ENCODE measurements at regions not wholly inside any gene's neighbourhood (a gene's known extent, or its start where the extent isn't known, plus 50 kb on each side); places are given as distances from the start of the nearest gene placed in this dataset.
"Not testable (repeated sequence)": the region's sequence is repeated elsewhere in the genome, so short reads cannot be mapped to it uniquely, and the experiment has no call there.

GRCh38 chr1:146710838-146711521 is 227.1 kb upstream of the NBPF12 start:
- not testable (repeated sequence) for DNase-seq

- not testable (repeated sequence) for DNase-seq
These were observed 228.8 kb upstream of the NBPF12 start for GRCh38 chr1:146709302-146709701.

- DNase-seq: not testable (repeated sequence)
These were observed 233.9 kb upstream of the NBPF12 start for GRCh38 chr1:146704162-146704724.

DNA sequence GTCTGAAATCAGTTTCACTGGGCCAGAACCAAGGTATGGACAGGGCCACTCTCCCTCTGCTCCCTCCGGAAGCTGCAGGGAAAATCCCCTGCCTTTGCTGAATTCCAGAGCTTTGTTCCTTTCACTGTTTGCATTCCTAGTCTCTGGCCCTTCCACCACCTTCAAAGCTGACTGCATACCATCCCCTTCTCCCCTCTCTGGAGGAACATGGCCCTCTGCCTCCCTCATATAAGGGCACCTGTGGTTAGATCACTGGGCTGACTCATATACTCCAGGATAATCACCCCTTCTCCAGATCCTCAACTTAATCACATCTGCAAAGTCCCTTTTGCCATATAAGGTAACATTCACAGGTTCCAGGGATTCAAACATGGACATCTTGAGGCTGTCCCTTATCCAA is 236.8 kb upstream of the NBPF12 start:
- DNase-seq: not testable (repeated sequence)

DNA sequence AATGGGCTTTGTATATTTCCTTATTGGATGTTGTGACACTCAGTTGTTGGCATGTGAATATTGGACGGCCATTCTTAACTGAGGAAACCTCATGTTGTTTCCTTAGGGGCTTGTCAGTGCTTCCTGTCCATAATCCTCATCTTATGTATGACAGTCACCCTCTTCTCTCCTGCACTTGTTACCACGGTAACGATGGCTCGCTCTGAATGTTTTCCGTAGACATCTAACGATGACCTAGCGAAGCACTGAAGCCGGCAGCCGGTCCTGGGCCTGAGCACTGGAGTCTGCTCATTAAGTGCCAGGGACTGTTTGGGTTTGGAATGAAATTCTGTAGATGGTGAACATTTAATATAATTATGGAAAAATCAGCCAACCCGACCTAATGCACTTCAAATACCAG is 242.7 kb upstream of the NBPF12 start:
- DNase-seq: not testable (repeated sequence)

DNA sequence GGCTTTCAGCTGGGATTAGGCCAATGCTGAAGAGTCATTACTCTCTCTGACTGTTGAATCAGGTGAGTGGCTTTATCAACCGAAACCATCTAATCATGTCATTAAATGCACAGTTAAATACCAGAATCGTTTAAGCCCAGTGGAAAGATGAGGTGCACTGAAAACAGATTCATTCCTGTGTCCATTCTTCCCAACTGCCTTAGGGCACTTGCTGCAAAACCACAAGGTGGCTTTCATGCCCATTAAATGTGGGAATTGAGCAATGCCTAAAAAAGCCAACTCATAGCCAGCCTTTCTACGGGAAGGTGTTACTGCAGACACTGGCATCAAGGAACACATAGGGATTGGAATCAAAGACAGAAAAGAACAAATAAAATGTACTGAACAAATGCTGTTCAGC is 246.3 kb upstream of the NBPF12 start:
- DNase-seq: not testable (repeated sequence)

- DNase-seq: not testable (repeated sequence)
These were observed 249.2 kb upstream of the NBPF12 start for GRCh38 chr1:146688893-146689292.

- DNase-seq: not testable (repeated sequence)
These were observed 251.3 kb upstream of the NBPF12 start for GRCh38 chr1:146686777-146687366.

GRCh38 chr1:146683126-146683429 is 255.0 kb upstream of the NBPF12 start:
- DNase-seq: not testable (repeated sequence)

DNA sequence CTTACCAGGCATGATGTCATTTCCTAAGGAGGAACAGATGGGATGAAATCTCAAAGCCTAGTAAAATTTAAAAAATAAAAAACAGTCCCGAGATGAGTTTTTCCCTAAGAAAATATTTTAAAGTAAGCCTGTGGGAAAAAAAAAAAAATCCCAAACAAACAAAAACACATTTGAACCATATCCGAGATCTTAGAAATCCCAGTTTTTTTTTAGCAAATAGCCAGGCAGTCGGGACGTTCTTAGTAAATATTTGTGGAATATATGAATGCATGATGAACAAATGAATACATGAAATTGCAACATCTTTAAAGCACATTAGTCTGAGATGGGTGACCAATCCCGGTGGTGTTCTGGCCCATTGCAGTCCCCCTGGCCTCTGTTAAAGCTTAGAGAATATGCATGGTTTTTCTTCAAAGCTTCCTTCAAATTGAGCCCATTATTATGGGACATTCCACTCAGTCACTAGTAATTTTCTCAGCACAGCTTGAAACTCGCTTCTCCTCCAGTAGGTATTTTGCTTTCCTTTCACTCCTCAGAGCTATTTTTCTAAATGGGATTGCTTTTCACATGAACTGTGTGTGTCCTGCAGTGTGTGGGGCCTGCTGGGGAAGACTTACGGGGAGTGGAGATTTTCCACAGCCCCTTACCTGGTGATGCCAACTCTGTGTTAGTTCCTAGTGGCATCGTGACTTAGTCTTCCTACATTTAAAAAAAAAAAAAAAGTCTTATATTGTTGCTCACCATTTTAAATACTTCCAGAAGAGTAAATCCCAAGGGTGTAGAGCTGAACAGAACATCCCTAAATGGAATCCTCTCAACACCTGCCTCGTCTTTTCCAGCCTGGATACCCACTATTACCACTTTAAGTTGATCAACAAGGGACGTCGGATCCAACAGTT is 255.6 kb upstream of the NBPF12 start:
- DNase-seq: not testable (repeated sequence)

DNA sequence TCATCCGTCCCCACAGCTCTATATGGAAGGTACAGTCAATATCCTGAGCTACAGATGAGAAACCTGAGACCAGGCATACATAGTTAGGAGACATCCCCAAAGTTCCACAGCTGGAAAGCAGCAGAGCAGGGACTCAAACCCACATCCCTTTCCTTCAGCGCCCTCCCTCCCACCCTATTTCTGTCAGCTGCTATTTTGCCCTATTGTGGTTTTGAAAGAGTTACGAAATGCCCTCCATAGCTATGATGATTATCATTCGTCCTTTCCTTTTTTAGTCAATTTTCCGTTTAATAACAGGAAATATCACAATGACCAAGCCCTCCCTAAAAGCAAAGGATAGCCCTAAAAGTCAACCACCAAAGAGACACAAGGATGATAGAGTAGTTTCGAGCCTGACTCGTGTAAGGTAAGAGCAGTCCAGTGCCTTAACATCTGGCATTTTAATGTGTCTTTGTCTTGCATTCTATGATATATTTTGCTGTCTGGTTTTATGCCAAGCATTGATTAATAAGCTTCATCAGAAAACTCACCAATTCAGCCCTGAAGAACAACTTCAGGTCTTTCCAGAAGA is 264.3 kb upstream of the NBPF12 start:
- DNase-seq: not testable (repeated sequence)

- DNase-seq: not testable (repeated sequence)
These were observed 265.5 kb upstream of the NBPF12 start for GRCh38 chr1:146672608-146673007.

DNA sequence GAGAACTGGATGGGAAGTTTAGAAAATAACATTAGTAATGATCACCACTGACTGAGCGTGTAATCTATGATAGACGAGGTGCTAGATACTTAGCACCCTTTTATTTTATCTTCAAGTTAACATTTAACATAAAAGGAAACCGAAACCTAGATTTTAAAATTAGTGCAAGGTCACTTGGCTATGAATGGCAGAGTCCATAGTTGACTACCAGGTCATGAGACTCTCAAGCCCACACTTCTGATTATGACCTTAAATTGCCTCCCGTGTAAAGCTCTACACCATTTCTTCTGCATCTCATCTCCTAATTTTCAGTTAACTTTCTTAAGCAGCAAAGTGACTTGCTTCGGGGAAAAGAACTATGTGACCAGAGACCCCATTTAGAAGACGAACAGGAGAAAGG is 266.5 kb upstream of the NBPF12 start:
- not testable (repeated sequence) for DNase-seq

GRCh38 chr1:146670832-146671566 is 267.1 kb upstream of the NBPF12 start:
- DNase-seq: not testable (repeated sequence)

DNA sequence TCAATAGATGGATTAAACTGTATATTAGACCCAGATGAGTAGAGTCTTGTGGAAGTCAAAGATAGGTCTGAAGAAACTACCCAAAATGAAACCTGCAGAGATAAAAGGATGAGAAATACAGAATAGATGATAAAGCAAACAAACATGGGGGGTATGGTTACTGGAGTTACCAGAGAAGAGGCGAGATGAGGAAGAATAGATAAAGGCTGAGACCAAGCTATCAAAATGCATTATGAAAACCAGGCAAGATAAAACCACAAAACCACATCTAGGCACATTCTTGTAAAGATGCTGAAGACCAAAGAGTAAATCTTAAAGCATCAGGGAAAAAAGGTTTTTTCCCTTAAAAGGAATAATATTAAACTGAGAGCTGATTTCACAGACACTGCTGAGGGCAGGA is 271.8 kb upstream of the NBPF12 start:
- not testable (repeated sequence) for DNase-seq

DNA sequence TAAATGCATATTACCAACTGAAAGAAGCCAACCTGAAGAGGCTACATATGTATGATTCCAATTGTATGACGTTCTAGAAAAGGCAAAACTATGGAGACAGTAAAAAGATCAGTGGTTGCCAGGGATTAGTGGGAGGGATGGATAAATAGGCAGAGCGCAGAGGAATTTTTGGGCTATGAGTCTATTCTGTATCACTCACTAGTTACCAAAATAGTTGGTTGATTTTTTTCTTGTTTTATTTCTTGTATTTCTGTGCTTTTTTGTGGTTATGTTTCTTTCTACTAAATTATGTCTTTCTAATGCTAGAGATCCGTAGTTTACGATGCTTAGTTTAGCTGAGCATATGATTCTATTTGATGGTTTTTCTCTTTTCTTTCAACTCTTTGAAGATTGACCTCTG is 277.9 kb upstream of the NBPF12 start:
- not testable (repeated sequence) for DNase-seq

DNA sequence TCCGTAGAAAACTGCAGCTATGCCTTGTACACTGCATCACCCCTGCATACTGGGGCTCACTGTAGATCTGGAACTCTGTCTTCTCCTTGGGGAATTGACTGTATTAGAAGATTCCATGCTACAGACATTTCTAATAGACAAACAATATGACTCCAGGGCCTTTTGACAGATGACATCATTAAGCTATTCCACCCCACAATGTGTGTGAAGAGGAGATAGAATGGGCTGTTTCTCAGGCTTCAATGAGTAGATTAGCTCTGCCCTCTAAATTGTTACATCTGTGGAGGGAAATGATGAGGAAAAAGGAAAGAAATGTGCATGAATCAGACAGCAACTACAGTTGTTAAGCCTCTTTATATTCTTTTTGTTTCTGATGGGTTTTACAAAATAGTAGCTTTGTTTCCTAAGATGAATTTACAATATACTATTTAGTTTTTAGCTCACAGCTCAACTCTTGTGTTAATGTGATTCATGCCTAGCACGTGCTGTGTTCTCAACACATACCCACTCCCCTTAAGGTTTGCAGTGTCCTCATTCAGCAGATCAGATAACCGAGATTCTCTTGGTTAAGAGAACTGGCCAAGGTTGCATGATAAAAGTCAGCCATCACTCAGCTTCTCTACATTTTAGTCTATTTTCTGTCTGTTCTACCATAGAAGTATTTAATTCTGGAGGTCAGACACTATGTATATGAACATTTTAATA is 281.6 kb upstream of the NBPF12 start:
- DNase-seq: not testable (repeated sequence)

DNA sequence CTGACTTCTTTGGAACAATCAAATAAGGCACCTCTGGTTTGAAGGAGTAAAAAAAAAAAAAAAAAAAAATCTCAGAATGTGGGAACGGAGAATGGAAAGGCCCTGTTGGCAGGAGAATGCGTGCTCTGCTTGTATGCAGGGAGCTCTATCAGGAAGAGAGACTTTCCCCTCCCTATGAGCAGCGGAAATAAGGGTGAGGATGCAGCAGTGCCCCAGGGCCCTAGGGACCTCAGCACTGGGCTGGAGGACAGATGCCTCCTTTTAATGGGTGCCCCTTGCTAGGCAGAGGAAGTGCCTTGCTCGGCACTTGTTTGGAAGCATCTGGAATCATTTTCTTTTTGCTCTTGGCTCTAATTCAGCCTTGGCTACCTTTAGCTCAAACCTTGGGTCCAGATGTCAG is 283.4 kb upstream of the NBPF12 start:
- not testable (repeated sequence) for DNase-seq

DNA sequence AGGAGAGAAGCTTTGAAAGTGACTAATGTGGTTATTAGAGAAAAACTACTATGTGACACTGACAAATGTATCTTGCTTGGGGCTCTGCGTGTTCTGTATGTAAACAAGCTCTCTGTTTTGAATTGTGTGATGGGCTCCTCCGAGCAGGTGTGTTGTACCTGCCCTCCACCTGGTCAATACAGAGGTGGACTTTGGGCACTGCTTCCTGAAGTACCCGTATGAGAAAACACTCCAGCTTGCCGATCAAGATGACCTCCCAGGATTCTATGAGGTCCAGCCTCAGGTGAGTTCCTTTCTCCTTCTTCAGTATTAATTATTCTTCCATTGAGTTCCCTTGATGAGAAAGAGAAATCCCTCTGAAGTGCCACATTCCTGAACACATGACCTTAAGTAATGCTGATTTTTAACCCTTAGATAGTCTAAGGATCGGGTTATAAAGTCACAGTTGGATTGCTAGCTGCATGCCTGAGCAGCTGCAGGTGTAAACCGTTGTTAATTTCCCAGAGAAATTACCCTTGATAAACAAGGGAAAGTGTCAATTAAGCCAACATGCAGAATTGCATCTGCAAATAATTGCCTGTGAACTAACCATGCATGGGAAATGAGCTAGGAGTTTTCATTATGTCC is 292.0 kb upstream of the NBPF12 start:
- DNase-seq: not testable (repeated sequence)

DNA sequence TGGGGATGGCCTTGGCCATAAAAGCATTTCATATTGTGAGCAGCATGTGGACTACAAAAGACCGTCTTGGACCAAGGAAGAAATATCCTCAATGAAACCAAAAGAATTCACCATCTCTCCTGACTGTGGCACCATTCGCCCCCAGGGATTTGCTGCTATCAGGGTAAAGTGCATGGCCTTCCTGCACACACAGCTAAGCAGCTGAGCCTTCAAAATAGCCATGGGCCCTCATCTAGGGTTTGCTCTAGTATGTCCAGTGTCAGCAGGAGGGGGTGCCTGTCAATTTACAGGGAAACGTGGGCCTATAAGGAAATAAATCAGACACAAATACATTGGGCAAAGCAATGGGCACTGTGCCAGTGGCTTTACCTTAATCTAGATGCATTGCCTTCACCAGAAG is 296.6 kb upstream of the NBPF12 start:
- not testable (repeated sequence) for DNase-seq

DNA sequence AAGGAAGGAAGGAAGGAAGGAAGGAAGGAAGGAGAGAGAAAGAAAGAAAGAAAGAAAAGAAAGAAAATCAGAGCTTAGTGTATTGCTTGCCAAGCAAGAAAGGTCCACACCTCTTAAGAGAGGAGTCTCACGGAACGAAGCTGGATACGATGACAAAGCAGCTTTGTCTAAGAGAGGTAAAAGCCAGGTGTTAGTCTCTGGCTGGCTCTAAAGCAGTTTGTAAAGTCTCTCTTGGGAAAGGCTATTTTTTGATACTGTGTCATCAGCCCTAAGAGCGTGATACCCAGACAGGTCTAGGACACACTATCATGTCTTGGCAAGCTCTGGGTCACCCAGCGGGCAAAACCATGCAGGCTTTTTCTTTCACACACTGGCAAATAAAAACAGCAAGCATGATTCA is 297.5 kb upstream of the NBPF12 start:
- DNase-seq: not testable (repeated sequence)

Data from NCI-H2171 (cell line).